ENCODE measurements at regions not wholly inside any gene's neighbourhood (a gene's known extent, or its start where the extent isn't known, plus 50 kb on each side); places are given as distances from the start of the nearest gene placed in this dataset.

GRCh38 chr9:129254566-129255287 is 76.7 kb upstream of the IER5L start:
- no peak overlapping the region for H3K4me3 ChIP-seq

GRCh38 chr9:129253803-129254381 is 75.8 kb upstream of the IER5L start:
- Histone ChIP-seq H3K36me3 (no peaks in the 10 kb centered on the region), H3K27ac (peak overlapping the region; percentile 37 to 86 (median 72)), H3K27me3 (no peaks in the 10 kb centered on the region), H3K4me1 (peaks cover 0 to 32% (median 18%) of the 10 kb centered on the region in 4 donors), H3K9me3 (no peaks in the 10 kb centered on the region), H3K4me3 (no peak overlapping the region)
- peak in 1 of 2 donors; percentile 30 for DNase-seq (ENCODE audit: low spot score in 2 of 2)
- 26 to 51% methylated on average over 12 to 22 of the region's 23 CpGs for WGBS, 2 donors
- TF ChIP-seq EP300 (IDR thresholded peaks at IDR 0.05) (peak in 1 of 2 donors; percentile 17), CTCF (IDR thresholded peaks at IDR 0.05) (no peak)

More at GRCh38 chr9:129254566-129255287, 76.7 kb upstream of the IER5L start:
- Histone ChIP-seq H3K4me1 (peaks cover 0 to 38% (median 23%) of the 10 kb centered on the region in 4 donors), H3K36me3 (no peaks in the 10 kb centered on the region), H3K27ac (peak overlapping the region in 1 of 4 donors; percentile 84), H3K9me3 (no peaks in the 10 kb centered on the region), H3K27me3 (no peaks in the 10 kb centered on the region)
- DNase-seq (ENCODE audit: low spot score in 2 of 2), result no peak
- no peak for TF ChIP-seq EP300 (IDR thresholded peaks at IDR 0.05)
- no peak for TF ChIP-seq CTCF (IDR thresholded peaks at IDR 0.05)
- no peak for TF ChIP-seq POLR2A (IDR thresholded peaks at IDR 0.05)
- 83 to 88% methylated on average over 9 of the region's 9 CpGs for WGBS, 2 donors

- H3K27me3 ChIP-seq, result no peaks in the 10 kb centered on the region
- 43 to 46% methylated on average over 25 to 28 of the region's 28 CpGs for WGBS, 2 donors
Measured at GRCh38 chr9:129252937-129253802, 75.1 kb upstream of the IER5L start.

GRCh38 chr9:129250786-129251185 is 72.7 kb upstream of the IER5L start:
- Histone ChIP-seq H3K4me3 (no peak overlapping the region), H3K27me3 (no peaks in the 10 kb centered on the region), H3K36me3 (no peaks in the 10 kb centered on the region), H3K9me3 (no peaks in the 10 kb centered on the region), H3K27ac (no peak overlapping the region), H3K4me1 (peaks cover 0 to 19% (median 14%) of the 10 kb centered on the region in 4 donors)
- no peak for DNase-seq (ENCODE audit: low spot score in 2 of 2)
- no peak for TF ChIP-seq POLR2A (IDR thresholded peaks at IDR 0.05)
- TF ChIP-seq EP300 (IDR thresholded peaks at IDR 0.05), result no peak
- TF ChIP-seq CTCF (IDR thresholded peaks at IDR 0.05), result no peak
- 40 to 47% methylated on average over 2 of the region's 2 CpGs for WGBS, 2 donors

More at GRCh38 chr9:129252937-129253802, 75.1 kb upstream of the IER5L start:
- H3K4me3 ChIP-seq, result no peak overlapping the region
- peak in 1 of 2 donors; percentile 25 for DNase-seq (ENCODE audit: low spot score in 2 of 2)
- peak overlapping the region; percentile 37 to 86 (median 72) for H3K27ac ChIP-seq
- TF ChIP-seq EP300 (IDR thresholded peaks at IDR 0.05) (peak in 1 of 2 donors; percentile 70), POLR2A (IDR thresholded peaks at IDR 0.05) (peak in 1 of 2 donors; percentile 20), CTCF (IDR thresholded peaks at IDR 0.05) (no peak)
- no peaks in the 10 kb centered on the region for H3K36me3 ChIP-seq
- H3K4me1 ChIP-seq, result peaks cover 0 to 25% (median 14%) of the 10 kb centered on the region in 4 donors
- H3K9me3 ChIP-seq, result no peaks in the 10 kb centered on the region
